ENCODE measurements at regions not wholly inside any gene's neighbourhood (a gene's known extent, or its start where the extent isn't known, plus 50 kb on each side); places are given as distances from the start of the nearest gene placed in this dataset.

GRCh38 chr4:178784491-178784890 is 1342.3 kb upstream of the AGA start:
- no peak for DNase-seq (ENCODE audit: low read depth in 2 of 2)

- no peak for DNase-seq (ENCODE audit: low read depth in 2 of 2)
Observed at GRCh38 chr4:178789279-178789678, 1347.0 kb upstream of the AGA start.

GRCh38 chr4:178799204-178799603 is 1357.0 kb upstream of the AGA start:
- DNase-seq (ENCODE audit: low read depth in 2 of 2), result no peak

GRCh38 chr4:178808106-178808505 is 1365.9 kb upstream of the AGA start:
- no peak for DNase-seq (ENCODE audit: low read depth in 2 of 2)

GRCh38 chr4:178809921-178810320 is 1367.7 kb upstream of the AGA start:
- DNase-seq (ENCODE audit: low read depth in 2 of 2), result no peak

- no peak for DNase-seq (ENCODE audit: low read depth in 2 of 2)
Observed at GRCh38 chr4:178811356-178811755, 1369.1 kb upstream of the AGA start.

- no peak for DNase-seq (ENCODE audit: low read depth in 2 of 2)
Observed at GRCh38 chr4:178812866-178813265, 1370.6 kb upstream of the AGA start.

GRCh38 chr4:178814908-178815307 is 1372.7 kb upstream of the AGA start:
- no peak for DNase-seq (ENCODE audit: low read depth in 2 of 2)

- DNase-seq (ENCODE audit: low read depth in 2 of 2), result no peak
Observed at GRCh38 chr4:178823673-178824295, 1381.5 kb upstream of the AGA start.

- DNase-seq (ENCODE audit: low read depth in 2 of 2), result no peak
Observed at GRCh38 chr4:178836865-178837264, 1394.6 kb upstream of the AGA start.

- no peak for DNase-seq (ENCODE audit: low read depth in 2 of 2)
Observed at GRCh38 chr4:178838776-178839175, 1396.5 kb upstream of the AGA start.

- DNase-seq (ENCODE audit: low read depth in 2 of 2), result no peak
Observed at GRCh38 chr4:178856139-178856800, 1414.0 kb upstream of the AGA start.

- DNase-seq (ENCODE audit: low read depth in 2 of 2), result no peak
Observed at GRCh38 chr4:178871476-178871875, 1429.2 kb upstream of the AGA start.

- DNase-seq (ENCODE audit: low read depth in 2 of 2), result no peak
Observed at GRCh38 chr4:178881937-178882336, 1439.7 kb upstream of the AGA start.

- DNase-seq (ENCODE audit: low read depth in 2 of 2), result no peak
Observed at GRCh38 chr4:178894126-178894525, 1451.9 kb upstream of the AGA start.

GRCh38 chr4:178899084-178899483 is 1456.8 kb upstream of the AGA start:
- no peak for DNase-seq (ENCODE audit: low read depth in 2 of 2)

- DNase-seq (ENCODE audit: low read depth in 2 of 2), result no peak
Observed at GRCh38 chr4:178917756-178918155, 1475.5 kb upstream of the AGA start.

GRCh38 chr4:178937130-178937529 is 1494.9 kb upstream of the AGA start:
- no peak for DNase-seq (ENCODE audit: low read depth in 2 of 2)

GRCh38 chr4:178941975-178942374 is 1499.7 kb upstream of the AGA start:
- no peak for DNase-seq (ENCODE audit: low read depth in 2 of 2)

GRCh38 chr4:178953447-178954120 is 1511.3 kb upstream of the AGA start:
- no peak for DNase-seq (ENCODE audit: low read depth in 2 of 2)

GRCh38 chr4:178955614-178956013 is 1513.4 kb upstream of the AGA start:
- no peak for DNase-seq (ENCODE audit: low read depth in 2 of 2)

- no peak for DNase-seq (ENCODE audit: low read depth in 2 of 2)
Observed at GRCh38 chr4:178958725-178959440, 1516.6 kb upstream of the AGA start.

Data from stimulated activated CD8-positive, alpha-beta memory T cell treated with anti-CD3 and anti-CD28 coated beads, Interleukin-7, amount 100 ng/mL, for 1 hour (primary cell).